ENCODE measurements at regions not wholly inside any gene's neighbourhood (a gene's known extent, or its start where the extent isn't known, plus 50 kb on each side); places are given as distances from the start of the nearest gene placed in this dataset.
"Not testable (repeated sequence)": the region's sequence is repeated elsewhere in the genome, so short reads cannot be mapped to it uniquely, and the experiment has no call there.

DNA sequence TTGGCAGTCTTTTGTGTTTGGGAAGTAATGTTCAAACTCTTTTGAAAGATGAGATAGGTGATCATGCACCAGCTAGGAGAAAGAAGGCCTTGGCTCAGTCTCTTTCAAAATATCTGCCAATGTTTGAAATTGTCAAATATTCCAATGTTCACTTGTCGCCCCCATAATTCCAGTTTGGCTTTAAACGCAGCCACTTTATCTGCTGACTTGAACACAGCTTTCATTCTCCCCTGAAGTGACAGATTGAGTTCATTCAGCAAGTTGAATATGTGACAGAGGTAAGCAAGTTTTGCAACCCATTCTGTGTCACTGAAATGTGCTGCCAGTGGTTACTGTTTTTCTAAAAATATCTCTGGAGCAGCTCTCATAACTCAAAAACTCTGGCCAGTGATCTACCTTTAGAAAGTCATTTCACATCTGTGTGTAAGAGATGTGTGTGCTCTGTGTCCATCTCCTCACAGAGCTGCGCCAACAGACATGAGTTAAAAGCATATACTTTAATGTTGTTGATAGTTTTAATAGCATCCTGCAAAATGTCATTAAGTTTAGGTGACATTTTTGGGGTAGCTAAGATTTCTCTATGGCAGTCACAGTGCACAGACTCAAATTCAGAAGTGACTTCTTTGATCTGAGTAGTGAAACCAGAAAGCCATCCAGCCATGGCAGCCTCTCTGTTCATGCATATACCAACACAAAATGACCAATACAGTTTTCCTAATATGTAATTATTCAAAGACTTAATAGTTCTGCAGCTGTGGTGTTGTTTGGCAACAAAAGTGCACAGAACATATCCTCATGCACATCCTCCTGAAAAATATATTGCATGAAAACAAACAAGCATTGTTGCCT is 614.3 kb upstream of the MIS18BP1 start:
- DNase-seq: no peak

DNA sequence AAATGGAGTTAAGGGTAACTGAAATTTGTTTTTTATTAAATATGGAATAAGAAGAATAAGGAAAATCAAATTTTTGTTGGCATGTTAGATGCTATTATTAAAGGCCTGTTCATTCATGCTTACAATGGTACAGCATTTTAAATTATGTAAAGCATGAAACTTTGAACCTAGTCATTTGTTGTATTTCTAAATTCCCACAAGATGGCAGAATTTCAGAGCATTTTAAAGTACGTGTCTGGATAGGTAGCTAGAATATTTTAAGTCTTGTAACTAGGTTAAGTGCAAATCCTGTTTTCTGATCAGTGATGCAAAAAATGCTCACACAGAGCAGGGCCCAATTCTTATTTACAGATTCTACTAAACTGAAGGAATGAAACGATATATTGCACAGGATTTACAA is 585.6 kb upstream of the MIS18BP1 start:
- DNase-seq: peak in 1 of 51 donors; percentile 8

DNA sequence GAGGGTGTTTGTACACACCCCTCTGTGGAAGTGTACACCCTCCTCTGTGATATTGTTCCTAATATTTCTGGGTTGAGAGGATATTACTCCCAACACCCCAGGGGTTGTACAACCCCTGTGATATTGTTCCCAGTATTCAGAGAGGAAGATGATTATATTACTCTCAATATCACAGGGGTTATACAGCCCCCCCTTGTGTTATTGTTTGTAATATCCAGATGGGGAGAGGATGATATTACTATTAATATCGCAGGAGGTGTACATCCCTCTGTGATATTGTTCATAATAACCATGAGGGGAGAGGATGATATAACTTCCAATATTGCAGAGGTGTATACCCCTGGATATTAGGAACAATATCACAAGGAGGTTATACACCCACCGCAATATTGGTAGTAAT is 566.1 kb upstream of the MIS18BP1 start:
- no peak for DNase-seq

DNA sequence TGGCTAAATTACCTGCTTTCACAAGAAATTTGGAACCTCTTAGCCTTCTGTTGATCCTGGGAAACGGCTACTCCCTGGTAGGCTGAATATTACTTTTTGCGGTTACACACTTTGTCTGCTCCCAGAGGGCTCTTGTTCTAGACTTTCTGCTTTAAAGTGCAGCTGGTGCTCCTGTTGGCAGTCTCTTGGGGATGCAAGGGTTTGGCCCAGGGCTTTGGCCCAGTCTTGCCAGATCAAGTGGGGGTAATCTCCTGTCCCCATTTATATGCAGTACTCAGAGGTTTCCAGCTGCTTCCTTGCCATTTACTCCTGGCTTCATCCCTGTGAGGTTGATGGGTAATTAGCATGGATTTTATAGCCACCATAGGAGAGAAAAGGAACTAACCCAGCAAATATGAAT is 558.2 kb upstream of the MIS18BP1 start:
- no peak for DNase-seq

DNA sequence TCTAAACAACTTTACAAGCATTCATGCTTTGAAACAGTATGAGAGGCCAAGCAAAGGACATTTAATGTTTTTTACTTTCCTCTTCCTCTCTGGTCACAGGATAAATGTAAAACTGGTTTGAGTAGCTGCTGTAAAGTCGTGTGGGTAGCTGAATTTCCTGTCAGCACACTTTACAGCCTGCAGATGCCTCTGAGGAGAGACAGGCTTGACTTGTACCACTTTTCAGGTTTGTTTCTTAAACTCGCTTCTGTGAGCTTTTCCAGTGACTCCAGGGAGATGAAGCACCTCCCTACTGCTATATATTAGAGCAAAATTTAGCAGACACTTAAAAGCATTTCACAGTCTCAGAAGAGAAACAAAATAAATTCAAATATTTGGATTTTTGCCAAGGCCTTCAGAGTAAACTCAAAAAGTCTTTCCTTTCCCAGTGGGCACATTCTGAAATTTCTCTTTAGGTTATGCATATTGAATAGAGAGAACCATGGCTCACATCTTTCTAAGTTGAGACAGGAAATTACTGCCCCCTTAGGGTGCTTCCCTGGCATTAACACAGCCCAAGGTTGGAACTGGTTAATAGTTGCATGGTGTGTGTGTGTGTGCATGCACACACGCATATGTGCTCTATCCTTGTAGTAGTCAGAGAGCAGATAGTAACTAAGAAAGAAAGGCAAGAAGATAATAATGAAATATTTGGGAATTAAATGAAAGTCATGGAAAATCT is 557.3 kb upstream of the MIS18BP1 start:
- no peak for DNase-seq

DNA sequence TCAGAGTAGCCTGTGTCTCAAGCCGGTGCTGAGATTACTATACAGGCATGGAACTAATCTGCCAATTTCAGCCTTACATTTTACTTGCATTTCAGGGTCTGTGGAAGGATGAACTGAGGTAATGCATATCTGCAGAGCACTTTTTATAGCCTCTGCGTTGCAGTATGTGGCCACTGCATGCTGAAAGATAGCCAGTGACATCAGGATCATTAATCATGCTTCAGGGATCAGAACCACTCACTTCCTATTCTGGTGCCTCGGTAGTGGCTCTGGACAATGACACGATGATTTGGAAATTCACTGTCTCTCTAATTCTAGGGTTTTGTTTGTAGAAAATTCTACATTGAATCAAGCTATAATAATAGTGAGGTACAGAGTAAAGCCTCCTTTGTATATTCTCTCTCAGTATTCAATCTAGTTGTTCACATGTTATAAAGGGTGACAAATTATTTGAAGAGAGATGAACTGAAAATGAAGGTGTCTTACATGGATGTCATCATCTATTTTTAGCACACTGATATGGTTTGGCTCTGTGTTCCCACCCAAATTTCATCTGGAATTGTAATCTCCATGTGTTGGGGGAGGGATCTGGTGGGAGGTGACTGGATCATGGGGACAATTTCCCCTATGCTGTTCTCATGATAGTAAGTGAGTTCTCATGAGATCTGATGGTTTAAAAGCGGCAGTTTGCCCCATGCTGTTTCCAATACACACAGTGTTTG is 554.3 kb upstream of the MIS18BP1 start:
- no peak for DNase-seq

DNA sequence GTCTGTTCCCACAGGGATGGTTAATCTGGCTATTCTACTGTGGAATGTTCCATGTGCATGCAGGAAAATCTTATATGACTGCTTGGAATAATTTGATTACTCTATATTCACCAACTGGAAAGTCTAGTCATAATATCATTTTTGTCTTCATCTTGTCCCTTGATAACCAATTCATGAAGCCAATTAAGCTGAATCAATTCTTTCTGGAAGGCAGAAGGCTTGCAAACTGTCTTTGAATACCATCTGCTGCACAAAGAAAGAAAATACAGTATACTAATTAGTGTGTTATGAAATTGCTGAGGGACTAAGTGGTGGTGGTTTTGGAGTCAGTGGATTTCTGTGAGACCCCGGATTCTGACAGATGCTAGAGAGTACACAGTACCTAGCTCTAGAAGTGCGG is 546.5 kb upstream of the MIS18BP1 start:
- no peak for DNase-seq

DNA sequence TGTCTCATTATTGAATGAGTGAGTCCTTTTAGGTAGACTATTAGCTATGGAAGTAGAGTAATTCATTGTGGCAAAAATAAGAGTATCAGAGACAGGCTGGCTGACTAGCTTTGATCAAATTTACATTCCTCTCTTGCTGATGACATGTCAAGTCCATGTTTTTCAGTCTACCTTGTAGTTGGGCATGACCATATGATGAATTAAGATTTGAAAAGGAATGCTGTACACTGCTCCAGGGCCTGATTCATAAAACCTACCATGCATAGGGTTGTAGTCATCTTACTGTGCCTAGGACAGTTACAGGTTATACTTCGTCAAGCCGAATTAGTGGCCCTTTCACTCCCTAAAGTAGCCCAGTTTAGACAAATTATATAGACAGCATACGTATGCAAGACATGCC is 545.7 kb upstream of the MIS18BP1 start:
- DNase-seq: no peak

DNA sequence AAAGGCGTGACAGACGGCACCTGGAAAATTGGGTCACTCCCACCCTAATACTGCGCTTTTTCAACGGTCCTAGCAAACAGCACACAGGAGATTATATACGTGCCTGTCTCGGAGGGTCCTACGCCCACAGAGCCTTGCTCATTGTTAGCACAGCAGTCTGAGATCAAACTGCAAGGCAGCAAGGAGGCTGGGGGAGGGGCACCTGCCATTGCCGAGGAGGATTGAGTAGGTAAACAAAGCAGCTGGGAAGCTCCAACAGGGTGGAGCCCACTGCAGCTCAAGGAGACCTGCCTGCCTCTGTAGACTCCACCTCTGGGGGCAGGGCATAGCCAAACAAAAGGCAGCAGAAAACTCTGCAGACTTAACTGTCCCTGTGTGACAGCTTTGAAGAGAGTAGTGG is 543.0 kb upstream of the MIS18BP1 start:
- not testable (repeated sequence) for DNase-seq

DNA sequence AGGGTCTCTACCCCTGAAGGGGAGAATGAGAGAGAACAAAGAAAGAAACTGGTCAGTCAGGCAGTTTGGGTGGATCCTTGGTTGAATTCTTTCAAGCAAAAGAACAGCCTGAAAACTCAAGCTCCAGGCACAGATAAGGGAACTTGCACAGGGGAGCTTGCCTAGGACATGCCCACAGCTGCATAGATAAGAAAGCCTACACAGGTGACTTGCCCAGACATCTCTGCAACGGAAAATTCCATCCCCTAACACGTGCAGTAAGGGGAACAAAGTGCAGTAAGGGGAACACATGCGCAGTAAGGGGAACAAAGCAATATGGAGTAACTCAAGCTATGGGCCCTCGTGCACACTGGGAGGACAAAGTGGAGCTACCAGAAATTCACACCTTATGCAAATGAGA is 540.1 kb upstream of the MIS18BP1 start:
- DNase-seq: no peak

DNA sequence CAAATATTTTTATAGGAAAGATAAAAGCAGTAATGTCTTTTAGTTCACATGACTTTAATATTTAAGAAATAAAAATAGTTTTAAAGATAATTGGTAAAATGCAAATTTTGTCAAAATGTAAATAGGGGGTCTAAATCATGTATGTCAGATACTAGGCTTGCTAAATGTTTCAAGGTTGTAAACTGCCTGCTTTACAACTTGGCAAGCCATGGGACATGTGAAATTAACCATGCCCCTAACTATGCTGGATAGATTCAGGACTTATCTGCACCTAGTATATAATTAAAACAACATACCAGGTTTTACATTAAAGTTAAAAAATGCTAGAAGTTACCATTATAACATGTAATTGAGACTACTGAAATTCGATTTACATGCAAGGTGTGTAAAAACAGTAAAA is 537.3 kb upstream of the MIS18BP1 start:
- DNase-seq: no peak

DNA sequence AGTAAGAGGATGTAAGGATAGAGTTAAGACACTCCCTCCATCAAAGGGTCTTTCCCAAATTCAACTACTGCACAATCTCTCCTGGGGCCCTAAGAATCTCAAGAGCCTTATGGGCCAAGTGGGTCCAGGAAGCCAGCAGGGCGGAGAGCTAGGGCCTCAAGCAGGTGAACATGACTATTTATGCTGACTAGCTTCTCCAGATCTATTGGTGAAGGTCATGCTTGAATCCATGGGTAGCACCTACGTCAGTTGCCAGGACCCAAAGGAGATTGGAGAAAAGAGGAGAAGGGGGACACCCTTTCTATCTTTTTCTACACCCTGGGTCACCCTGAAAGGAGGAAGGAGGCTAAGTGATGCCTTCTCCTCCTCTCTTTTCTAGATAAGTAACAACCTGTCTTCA is 534.2 kb upstream of the MIS18BP1 start:
- no peak for DNase-seq

DNA sequence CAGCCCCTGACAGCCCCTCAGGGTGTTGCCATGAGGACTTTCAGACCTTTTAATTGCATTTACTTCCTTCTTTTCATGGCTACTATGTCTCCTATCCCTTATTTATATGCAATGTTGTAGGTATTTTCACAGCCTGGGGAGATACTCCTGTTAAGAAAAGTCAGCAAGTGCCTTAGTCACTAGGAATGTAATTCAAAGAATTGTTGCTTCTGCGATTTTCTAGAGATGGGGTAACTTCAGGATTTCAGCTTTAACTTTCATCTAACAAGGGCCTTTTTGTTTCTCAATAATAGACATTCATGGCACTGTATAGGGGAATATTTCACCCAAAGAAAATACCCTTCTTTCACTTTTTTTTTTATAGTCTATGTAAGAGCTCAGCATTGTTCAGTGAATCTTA is 533.3 kb upstream of the MIS18BP1 start:
- no peak for DNase-seq

DNA sequence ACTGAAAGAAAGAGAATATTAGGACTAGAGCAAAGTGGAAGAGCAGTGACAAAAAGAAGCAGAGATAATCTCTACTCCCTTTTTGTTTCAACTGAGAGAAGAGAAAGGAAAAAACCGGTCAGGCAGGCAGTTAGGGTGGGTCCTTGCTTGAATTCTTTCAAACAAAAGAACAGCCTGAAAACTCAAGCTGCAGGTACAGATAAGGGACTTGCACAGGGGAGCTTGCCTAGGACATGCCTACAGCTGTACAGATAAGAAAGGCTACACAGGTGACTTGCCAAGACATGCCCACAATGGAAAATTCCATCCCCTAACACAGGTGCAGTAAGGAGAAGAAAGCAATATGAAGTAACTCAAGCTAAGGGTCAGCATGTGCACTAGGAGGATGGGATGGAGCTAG is 532.2 kb upstream of the MIS18BP1 start:
- DNase-seq: no peak

DNA sequence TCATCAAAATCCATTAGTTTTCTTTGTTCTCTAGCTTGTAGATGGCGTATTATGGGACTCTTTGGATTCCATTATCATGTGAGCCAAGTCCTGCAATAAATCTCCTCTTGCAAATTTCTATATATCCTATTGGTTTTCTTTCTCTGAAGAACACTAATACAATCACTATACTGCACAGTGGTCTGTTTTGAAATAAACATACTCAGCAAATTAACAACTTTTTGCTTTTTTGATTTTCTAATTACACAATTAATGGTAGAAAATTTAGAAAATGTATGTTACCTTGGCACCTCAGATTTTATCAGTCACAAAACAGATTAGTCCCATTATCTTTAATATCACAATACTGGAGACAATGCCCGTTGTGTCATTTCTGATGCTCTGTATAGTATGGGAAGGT is 513.2 kb upstream of the MIS18BP1 start:
- DNase-seq: no peak

DNA sequence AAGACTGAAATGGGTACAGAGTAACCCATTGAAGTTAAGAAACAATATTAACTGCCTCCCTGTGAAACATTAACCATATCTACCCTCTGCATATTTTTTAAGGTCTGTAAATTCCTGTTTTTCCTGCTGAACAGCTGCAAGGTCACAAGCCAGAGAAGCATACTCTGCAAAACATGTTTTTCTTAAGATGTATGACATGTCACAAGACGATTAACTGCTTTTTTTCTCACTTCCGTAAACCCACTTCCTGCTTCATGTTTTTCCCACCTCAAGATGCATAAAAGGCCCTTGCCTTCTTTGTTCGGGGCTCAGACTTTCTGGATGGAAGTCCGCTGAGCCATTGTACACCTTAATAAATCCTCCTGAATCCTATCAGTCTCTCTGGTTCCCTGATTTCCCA is 504.7 kb upstream of the MIS18BP1 start:
- DNase-seq: no peak

DNA sequence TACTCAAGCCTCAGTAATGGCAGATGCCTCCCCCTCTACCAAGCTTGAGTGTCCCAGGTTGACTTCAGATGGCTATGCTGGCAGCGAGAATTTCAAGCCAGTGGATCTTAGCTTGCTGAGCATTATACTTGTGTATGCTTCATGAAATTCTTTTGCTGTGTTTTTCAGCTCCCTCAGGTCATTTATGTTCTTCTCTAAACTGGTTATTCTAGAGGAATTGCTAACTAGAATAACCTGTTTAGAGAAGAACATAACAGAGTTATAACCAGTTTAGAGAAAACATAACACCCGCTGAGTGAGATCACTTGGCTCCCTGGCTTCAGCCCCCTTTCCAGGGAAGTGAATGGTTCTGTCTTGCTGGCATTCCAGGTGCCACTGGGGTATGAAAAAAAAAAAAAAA is 503.4 kb upstream of the MIS18BP1 start:
- not testable (repeated sequence) for DNase-seq

DNA sequence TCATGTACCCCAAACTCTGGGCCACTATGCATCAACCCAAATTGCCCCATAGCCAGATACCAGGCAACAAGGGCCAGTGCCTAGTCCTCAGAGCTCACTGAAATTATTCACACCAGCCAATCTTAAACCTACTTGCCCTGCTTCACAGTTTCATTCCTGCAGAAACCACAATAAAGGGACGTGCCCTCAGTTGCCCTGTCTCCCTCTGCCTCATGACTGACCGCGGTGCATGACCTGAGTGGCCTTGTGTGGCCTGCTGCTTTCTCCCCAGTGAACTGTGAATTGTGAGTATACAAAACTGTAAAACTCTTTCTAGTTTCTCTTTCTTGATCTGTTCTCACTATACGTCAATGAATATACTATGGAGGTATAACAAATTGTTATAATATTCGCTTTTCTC is 490.9 kb upstream of the MIS18BP1 start:
- DNase-seq: no peak

DNA sequence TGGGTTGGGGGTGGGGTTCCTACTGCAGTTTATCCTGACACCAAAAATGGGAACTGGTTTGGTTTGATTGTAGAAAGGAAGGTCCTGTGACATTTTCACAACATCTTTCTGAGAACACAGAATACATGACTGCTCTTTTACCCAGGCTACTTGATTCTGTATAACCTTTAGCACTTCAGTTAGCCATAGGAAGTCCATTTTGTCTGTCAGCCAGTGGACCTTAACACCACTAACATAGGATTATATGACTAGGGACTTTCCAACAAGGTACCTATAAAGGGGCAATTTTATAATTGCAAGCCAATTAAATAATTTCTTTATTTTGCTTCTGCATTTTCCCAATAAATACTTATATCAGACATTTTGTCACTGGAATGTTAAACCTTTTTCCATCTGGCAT is 489.2 kb upstream of the MIS18BP1 start:
- no peak for DNase-seq

DNA sequence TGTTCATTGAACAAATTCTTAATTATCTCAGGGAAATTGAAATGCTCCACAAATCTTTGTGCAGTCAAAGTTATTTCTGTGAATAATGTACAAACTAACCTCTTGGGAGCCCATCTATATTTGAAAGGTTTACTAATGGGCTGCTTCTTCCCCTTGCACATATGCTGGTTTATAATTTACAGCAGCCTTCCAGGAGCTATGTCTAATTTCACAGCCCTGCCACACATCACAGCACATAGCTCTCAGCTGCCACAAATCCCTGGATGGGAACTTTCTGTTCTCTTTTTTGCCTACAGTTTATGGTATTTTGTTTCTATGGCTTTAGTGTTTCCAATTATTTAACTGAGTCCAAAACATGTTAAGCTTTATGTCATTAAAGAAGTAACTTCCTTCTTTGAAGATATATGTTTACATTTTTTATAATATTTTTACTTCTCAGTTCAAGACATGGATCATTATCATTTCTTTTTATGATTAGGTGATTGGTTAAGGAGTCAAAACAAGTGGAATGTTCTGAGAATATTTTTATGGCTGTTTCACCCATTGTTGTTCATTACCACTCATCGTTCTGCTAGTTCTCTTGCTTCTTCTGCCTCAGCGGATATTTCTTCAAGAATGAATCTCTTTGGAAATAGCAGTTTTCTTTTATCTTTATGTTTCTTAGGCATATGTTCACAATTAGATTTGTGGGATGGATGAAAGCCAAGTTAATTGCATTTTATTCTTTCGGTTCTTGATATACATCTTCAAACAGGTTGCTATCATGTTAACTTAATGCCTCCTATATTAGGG is 475.6 kb upstream of the MIS18BP1 start:
- no peak for DNase-seq

DNA sequence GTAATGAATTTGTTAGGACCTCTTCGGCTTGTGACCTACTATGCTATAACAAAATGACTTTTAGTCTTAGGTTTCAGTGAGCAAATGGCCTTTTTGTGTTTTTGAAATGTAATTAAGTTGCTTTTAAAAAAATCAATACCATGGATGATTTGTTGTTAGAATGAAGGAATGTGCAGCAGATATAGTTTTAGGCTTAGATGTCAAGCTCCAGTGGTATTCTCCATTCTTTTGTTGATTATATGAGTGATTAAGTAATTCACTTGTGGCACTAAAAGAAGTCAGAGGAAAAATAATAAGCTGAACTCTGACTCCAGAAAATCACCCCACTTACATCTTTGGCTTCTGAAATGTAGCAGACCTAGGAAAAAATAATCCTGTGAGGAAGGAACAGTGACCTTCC is 474.1 kb upstream of the MIS18BP1 start:
- no peak for DNase-seq

DNA sequence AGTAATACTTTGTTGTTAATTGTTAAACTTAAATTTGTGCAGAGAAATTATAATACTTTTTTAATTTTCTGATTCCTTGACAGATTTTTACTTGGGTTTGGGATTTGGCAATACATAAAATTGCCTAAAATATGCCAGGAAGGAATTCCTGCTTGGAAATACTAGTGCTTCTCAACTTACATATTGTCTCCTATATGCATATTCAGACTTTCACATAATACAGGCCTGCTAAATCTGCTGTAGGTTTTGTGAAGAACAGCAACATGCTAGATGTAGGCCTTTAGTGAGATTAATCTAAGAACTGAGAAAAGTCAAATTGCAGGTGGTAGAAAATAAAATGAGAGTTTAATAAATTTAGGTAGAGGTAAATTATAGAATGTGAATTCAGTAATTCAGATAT is 468.5 kb upstream of the MIS18BP1 start:
- no peak for DNase-seq
